ENCODE measurements at regions not wholly inside any gene's neighbourhood (a gene's known extent, or its start where the extent isn't known, plus 50 kb on each side); places are given as distances from the start of the nearest gene placed in this dataset.
"Not testable (repeated sequence)": the region's sequence is repeated elsewhere in the genome, so short reads cannot be mapped to it uniquely, and the experiment has no call there.

DNA sequence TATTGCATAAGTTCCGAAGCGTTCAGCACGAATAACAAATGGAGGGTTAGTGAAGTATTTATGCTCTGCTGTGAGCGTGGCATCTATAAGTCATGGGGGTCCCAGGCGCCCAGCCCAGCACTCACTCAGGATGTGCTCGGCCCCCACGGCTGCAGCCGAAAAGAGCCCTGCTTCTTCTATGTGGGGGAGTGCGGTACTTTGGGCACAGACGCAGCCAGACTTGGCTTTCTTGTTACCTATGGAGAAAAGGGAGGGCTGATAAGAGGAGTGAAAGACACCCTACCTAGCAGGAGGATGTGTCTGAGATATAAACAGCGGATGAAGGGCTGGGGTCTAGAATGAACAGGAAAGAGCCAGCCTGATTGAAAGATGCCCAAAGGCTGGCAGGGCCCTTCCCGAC, 51.4 kb downstream of the MRPL36 start:
- DNase-seq: no peak

DNA sequence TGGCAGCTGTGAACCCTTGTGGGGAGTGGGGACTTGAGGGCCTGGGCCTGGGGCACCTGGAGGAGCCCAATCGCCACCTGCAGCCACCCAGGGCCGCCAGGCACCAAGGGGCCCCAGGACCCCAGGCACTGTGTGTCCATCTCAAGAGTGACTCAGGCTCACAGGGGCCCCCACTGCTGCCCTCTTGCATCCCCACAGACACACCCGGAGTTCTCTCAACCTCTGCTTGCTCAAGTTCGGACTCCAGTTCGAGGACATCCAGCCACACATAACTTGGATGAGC, 51.9 kb downstream of the MRPL36 start:
- no peak for DNase-seq

DNA sequence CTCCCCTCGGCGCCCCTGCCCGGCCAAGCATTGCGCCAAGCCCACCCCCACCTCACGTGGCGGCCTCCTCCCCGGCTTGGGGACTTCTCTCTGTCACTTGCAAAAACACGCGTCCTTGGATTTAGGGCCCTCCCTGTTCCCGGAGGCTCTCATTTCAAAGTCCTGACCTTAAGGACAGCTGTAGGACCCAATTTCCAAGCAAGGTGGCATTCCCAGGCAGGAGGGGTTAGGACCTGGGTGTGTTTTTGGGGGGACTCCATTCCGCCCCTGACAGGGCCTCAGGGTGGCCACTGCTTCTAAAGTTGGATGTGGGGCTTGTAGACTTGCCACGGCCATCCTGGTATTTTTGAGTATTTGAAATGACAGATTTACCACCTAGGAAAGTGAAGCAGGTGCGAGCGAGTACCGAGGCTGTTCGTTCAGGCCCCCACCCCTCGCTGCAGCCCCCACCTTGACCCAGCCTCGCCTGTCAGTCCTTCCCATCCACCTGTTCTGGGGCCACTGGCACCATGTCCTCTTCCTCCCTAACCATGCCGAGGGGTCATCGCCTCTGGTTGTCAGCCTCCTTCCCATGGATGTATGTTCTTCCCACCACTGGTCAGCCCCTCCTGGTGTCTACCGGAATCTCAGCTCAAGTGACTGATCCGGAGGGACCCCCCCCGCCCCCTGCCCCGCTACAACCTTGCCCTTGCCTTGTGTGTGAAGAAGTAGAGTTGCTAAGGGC, 52.4 kb downstream of the MRPL36 start:
- DNase-seq: no peak

DNA sequence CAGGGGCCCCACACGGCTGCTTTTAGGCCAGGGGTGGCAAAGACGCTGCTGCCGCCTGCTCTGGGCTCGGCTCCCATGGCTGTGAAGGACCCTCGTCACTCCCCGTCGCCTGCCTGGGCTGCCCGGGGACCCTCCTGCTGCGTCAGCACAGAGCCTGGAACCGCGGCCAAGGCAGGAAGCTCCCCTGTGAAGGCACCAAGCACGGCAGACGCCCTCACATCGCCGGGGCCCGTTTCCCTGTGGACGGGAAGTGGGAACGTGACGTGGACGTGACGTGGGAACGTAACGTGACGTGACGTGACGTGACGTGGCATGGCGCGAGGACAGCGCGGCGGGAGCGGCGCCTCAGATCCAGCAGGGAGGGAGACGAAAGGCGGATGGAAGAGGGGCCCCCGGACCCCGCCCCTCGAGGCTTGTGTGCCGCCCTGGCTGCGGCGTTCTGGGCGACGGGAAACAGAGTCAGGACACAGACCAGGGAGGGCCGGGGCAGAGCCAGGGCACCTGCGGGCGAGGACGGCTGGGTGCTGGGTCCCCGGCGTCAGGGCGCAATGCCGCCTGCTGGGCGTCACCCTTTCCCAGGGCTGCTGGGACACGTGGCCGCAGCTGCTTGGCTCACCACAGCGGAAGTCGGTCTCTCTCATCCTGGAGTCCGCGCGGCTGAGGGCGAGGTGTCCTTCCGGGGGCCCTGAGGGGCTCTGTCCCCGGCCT, 53.1 kb downstream of the MRPL36 start:
- no peak for DNase-seq

DNA sequence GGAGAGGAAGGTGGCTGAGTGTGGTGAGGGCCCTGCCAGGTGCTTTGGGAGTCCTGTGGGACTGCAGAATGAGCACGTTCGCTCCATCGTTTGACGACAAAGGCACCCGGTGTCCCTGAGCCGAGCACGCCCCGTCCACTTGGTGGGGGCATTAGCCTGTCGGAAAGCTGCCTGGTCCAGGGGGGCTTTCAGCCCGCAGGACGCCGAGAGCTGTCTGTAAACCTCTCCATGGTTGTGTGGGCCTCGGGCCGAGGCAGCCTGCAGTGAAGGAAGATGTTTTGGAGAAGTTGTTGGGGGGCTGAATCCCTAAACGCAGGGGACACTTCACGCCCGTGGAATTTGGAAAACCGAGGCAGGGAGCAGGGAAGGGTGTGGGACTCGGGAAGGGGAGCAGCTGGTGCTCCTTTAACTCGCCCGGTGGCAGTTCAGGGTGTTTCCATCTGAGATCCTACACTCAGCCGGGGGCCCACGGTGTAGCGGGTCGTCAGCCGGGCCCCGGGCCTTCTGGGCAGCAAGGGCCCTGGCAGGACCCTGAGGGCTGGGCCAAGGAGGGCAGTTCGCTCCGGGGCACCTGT, 53.8 kb downstream of the MRPL36 start:
- DNase-seq: no peak

DNA sequence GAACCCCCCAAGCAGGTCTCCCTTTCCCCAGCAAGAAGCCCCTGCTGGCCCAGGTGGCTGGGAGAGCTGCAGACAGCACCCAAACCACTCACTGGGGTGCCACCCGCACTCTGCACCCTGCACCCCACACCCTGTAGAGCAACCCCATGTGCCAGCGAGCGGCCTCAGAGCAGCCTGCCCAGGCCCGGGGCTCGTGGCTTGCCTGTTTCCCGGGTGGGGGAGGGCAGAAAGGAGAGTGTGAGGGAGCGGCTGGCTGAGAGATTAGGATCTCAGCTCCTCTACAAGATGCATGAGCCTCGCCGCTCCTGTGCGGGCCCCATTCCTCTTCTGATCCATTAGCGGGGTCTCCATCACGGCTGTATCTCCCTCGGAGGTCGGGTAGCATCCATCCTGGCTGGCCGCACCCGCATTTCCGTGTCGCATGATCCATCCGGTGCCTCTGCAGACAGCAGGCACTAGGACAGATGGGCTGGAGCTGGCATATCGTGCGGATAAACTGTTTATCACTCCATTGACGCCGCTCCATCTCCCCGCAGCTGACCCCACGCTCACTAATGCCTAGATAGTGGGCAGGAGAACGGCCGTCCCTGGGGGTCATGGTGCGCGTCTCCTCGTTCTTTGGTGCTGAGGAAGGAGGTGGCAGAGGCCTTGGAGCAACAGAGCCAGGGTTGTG, 54.4 kb downstream of the MRPL36 start:
- no peak for DNase-seq

DNA sequence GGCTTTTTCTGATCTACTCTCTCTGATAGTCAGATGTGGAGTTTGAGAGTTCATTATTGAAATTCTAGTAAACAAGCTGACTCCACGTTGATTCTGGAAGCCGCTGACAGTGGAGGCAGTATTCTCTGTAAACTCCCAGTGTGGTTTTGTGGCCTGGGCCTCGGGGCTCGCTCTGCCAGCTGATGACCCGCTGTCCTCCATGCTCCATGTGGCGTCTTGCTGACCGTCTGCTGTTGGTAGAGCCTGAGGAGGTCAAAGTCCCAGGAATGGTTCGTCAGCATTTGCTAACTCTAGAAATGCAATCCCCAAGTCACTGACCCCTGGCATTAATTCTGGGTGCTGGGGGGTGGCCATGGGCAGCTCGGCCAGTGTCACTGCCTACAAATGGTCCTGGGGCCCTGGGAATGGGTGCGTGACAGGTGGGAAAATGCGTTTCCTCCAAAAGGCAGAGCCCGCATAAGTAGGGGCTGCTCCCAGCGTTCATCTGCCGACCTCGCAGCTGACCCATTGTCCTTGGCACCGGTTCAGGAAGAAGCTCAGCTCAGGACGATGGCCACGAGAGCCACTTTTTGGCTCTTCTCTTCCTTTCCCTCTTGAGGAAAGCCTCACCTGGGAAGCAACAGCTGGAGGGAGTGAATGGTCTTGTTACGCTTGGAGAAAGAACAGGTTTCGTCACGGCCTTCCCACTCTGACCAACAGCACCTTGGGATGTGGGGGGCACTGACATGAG, 55.1 kb downstream of the MRPL36 start:
- DNase-seq: no peak

DNA sequence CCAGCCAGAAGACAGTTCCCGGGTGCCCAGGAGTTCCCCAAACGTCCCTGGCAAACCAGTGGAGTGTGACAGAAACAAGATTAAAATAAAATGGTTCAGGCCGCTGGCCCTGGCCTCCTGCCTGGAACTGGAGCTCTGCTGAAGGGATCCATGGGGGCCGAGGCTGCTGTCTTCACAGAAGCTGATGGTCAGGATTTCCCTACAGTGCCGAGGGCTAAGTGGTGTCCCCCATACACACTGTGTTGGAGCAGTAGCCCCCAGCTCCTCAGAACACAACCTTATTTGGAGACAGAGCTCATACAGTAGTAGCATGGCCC, 55.9 kb downstream of the MRPL36 start:
- no peak for DNase-seq

DNA sequence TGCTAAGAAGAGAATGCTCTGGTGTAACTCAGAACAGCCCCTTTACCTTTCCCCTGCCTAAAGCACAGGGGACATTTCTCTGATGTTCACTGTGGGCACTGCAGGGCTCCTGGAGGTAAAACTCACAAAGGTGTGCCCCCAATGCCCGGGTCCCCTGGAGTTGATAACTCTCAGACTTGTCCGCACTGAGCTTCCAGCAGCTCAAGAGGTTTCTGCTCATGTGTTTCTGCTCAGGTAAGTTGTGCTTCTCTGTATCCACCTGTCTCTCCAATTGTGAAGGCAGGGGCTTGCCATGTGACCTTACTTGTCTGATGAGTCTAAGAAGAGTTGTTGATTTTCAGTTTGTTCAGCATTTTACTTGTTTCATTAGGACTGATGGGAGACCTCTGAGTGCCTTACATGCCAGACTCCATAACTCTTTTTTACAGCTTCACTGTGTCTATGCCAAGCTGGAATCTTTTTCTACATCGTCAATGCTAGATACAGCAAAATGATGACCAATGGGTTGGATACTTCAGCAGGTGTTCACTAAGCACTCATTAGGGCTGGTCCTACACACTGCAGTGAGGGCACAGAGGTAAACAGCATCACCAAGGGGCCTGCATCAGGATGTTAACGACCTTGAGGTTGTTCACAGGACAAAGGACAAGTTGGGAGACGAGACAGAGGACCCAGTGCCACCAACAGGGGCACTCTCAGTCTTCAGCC, 56.4 kb downstream of the MRPL36 start:
- DNase-seq: no peak

DNA sequence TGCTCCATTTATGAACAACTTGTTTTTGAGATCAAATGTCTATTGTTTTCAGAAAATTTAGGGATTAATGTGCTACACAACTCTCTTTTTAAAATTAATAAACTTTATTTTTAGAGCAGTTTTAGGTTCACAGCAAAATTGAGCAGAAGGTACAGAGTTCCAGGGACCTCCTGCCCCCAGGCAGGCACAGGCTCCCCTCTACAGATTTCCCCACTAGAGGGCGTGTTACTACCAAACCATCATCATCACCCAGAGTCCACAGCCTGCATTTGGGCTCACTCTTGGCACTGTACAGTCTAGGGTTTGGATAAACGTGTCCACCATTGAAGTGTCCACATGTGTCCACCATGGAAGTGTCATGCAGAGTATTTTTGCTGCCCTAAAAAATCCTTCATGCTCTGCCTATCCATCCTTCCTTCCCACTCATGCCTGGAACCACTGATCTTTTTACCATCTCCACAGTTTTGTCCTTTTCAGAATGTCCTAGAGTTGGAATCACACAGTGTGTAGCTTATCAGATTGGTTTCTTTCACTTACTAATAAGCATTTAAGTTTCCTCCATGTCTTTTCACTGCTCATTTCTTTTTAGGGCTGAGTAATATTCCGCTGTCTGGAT, 61.7 kb downstream of the MRPL36 start:
- DNase-seq: peak; percentile 37

DNA sequence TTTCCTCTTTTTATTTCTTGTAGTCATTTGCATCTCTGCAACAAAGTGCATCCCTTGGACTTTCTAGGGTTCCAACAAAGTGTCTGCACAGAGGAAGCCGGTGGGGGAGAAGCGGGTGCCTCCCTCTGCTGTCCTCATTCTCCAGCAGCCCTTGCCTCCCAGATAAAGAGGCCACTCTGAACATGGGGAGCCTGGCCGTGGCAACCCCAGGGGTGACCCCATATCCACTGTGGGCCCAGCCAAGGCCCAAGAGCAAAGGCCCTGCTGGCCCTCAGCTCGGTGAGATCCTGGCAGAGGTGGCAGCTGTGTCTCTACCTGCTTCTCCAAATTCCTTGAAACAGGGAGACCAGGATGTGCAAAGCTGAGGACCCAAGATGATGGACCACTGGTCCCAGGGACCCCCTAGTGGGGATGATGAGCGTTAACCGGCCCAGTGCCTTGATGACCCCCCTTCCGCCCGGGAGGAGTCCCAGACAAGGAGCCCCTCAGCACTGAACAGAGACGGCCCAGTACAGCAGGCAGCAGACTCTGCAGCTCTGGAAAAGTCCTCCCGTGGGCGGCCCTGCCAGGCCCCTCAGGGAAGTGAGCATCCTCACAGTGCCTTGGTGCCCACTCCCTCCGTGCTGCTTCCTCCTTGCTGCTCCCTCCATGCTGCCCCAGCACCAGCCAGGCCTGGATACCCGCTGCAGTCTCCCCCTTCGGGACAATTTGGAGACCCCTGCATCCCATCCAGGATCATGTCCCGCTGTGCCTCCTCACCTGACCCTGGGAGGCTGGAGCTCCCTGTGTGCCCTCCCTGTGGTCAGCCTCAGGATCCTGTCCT, 62.5 kb downstream of the MRPL36 start:
- no peak for DNase-seq

DNA sequence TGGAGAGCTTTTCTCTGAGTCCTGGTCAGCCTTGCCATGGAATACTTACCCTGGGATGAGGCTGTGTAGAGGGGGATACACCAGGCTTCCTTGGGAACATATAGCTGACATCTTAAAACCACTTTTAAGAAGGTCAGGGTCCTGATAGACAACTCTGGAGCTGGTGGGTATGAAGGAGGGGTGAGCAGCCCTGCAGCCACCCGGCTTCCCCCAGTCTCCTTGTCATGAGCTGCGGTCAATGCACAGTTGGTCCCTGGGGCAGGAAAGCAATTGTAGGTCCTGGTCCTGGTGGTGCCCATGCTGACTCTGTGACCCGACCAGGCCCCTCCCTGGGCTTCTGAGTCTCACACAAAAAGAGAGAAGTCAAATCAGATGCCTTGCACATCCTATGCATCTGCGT, 63.6 kb downstream of the MRPL36 start:
- DNase-seq: no peak

DNA sequence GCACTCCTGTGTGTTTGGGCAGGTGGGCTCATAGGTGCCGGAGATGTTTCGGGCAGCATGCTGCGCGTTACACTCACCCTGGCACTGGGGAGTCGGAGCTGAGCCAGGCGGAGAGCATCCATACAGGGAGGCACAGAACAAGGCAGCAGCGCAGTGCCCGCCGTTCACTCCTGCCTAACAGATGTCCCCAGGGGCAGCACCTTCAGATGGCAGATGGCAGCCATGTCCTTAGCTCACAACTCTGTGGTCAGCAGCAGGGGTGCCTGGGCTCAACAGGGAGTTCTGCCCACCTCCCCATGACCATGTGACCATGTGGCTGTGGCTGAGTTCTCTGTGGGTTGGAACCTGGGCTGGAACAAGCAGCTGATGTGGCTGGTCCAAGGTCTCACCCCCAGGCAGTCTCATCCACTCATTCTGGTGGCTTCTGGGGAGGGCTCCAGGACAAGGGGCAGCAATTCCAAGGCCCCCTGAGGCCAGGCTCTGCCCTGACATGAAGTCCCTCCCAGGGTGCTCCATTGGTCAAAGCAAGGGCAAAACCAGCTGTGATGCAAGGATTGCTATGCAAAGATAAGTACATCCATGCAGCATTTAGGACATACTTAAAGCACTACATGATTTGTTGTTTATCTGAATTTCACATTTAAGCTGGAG, 64.2 kb downstream of the MRPL36 start:
- DNase-seq: no peak

DNA sequence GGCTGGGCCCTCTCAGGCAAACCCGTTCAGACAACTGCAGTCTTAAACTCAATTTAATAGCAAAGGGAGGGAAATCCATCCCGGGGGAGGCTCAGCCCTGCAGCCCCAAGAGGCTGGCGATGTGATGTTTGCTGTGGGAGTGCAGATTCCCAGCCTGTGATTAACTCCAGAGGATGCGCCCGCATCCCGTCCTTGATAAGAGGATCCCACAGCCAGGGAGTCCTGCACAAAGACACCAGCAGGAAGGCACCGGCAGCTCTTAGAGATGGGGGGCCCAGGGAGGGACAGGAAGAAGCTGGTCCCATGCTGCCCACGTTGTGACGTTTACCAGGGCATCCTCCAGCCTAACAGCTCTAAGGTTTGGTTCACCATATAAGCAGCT, 64.7 kb downstream of the MRPL36 start:
- no peak for DNase-seq

DNA sequence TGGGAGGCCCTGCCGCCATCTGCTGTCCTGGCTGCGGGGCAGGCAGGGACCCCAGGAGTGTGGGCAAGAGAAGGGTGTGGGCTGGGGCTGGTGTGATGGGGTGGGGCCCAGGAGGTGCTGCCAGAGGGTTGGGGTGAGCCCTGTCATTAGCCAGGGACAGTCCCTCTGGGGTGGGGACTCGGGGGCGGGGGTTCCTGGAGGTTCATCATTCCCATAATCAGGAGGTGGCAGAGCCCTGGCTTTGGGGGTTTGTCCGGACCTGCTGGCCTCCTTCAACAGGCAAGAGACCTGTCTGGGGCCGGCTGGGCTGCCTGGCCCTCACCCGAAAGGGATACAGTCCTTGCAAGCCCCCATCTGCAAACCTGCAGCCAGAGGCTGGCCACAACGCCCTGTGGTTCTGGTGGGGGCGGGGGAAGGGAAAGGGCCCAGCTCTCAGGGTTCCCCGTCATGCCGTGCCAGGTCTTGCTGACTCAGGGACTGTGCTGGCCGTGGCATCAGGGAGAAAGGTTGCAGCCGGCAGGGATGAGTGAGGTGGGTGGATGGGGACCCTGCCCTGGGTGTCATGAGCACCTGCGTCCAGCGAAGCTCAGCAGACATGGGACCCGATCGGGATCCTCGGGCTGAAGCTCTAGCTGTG, 65.2 kb downstream of the MRPL36 start:
- no peak for DNase-seq

DNA sequence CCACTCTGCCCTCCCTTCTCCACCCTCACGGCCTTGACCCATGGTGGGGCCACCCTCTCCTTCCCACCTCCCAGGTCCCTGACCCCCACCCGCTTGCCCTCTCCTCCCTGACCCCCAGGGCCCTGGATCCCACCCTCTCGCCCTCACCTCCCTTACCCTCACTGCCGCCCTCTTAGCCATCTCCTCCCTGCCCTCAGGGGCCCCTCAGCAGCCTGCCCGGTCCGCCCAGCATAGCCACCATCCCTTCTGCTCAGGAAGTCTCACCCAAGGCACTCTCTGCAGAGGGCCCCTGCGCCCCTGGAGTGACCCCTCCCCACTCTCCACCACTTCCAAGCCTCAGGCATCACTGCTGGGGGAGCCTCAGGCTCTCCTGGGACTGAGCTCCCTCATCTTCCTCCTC, 66.3 kb downstream of the MRPL36 start:
- DNase-seq: no peak

DNA sequence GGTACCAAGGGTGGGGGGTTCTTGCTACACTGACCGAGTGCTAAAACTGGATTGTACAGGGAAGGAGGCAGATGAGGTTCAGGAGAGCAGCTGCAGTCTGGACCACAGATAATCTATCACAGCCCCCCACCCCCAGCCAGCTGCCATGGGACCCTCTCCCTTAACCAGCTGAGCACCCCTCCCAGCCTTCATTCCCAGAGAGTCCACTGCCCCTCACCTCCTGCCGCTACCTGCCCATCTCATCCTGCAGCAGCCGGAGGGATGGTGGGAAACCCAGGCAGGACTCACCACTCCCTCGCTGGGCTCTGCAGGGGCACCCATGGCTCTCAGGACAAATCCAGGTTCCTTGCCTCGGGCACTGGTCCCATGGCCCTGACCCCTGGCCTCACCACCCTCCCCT, 66.7 kb downstream of the MRPL36 start:
- DNase-seq: no peak

DNA sequence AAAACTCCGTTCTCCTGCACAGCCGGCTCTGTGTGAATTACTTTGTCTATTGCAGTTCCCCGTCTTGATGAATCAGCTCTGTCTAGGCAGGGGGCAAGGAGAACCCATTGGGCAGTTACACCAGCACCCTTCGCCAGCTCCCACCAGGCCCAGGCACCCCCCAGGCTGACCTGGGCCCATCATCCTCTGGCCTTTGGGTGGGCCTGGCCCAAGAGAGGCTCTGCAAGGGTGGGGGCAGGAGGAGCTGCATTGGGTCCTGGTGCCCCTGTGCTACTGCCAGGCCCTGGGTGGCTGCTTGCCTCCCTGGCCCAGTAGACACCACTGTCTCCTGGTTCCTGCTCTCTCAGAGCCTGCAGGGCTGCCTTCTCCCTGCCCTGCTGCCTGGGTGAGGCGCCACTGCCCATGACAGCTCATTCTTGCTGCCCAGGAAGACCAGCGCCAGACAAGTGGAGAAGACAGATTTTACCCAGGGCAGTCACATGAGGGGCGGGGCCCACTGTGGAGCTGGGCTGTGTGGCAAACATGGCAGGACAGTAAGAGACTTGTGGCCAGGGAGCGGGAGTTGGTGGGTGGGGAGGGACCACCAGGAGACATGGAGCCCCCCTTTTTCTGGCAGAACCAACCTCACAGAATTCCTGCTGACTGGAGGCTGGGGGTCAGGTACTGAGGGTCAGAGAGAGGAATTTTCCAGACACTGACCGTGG, 67.2 kb downstream of the MRPL36 start:
- no peak for DNase-seq

DNA sequence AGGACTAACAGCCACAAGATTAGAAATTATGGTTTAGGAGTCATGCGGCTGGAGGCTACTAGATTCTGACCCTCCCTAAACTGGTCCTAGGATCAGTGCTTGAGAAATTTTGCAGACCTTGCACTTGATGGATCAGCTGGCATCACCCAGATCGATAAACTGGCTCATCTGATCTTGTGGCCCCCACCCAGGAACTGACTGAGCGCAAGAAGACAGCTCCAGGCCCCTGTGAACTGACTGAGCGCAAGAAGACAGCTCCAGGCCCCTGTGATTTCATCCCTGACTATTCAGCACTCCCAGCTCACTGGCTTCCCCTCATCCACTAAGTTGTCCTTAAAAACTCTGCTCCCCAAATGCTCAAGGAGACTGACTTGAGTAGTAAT, 67.8 kb downstream of the MRPL36 start:
- DNase-seq: not testable (repeated sequence)
